HL-60 (cell line): ENCODE measurements at regions not wholly inside any gene's neighbourhood (a gene's known extent, or its start where the extent isn't known, plus 50 kb on each side); places are given as distances from the start of the nearest gene placed in this dataset.

Experiments used
- DNase-seq, 2 experiments: peaks; one replicate each; pipeline ENCODE4 v3.0.0-alpha.2; 2010 to 2020; ENCODE audit warnings: low read depth in 1 of 2, low spot score in 1 of 2
- H3K27ac ChIP-seq: fragments of 250-450 bp; sonication (Bioruptor Pico); replicated peaks from 2 replicates; pipeline ENCODE4 v1.5.1; 2020; ENCODE audit warnings: mild to moderate bottlenecking, moderate library complexity
- H3K27me3 ChIP-seq: fragments of 250-450 bp; sonication (Bioruptor Pico); 2 replicates; pipeline ENCODE4 v1.5.1; 2021; ENCODE audit warnings: mild to moderate bottlenecking, moderate library complexity; ENCODE audit not compliant: insufficient read depth, poor library complexity, severe bottlenecking
- H3K4me3 ChIP-seq: replicated peaks from 2 replicates; pipeline ENCODE4 v1.5.1; 2011; ENCODE audit warnings: mild to moderate bottlenecking, control low read depth, low read length; ENCODE audit not compliant: insufficient read depth
- GABPA ChIP-seq: IDR thresholded peaks from 2 replicates; pipeline ENCODE4 v1.6.1; 2012; ENCODE audit warnings: low read depth
- POLR2AphosphoS5 ChIP-seq: IDR thresholded peaks from 2 replicates; pipeline ENCODE4 v1.6.1; 2012; ENCODE audit warnings: low read depth
- REST ChIP-seq: IDR thresholded peaks from 2 replicates; pipeline ENCODE4 v1.6.1; 2012; ENCODE audit warnings: low read depth; ENCODE audit not compliant: insufficient replicate concordance
- SPI1 ChIP-seq: IDR thresholded peaks from 2 replicates; pipeline ENCODE4 v1.6.1; 2012; ENCODE audit warnings: low read depth, mild to moderate bottlenecking, borderline replicate concordance
- TF ChIP-seq, protein P1 (sequence below): IDR thresholded peaks from one replicate; pipeline ENCODE4 v1.5.1; 2011; ENCODE audit warnings: low read length, control low read depth, inconsistent platforms; ENCODE audit not compliant: insufficient read depth

GRCh38 chr21:16044676-16045075 lies 314.9 kb downstream of the USP25 start:
- no peak for DNase-seq
- Histone ChIP-seq H3K4me3 (no peak overlapping the region), H3K27me3 (no peaks in the 10 kb centered on the region), H3K27ac (no peak overlapping the region)
- no peak for TF ChIP-seq REST
- no peak for TF ChIP-seq GABPA

DNA sequence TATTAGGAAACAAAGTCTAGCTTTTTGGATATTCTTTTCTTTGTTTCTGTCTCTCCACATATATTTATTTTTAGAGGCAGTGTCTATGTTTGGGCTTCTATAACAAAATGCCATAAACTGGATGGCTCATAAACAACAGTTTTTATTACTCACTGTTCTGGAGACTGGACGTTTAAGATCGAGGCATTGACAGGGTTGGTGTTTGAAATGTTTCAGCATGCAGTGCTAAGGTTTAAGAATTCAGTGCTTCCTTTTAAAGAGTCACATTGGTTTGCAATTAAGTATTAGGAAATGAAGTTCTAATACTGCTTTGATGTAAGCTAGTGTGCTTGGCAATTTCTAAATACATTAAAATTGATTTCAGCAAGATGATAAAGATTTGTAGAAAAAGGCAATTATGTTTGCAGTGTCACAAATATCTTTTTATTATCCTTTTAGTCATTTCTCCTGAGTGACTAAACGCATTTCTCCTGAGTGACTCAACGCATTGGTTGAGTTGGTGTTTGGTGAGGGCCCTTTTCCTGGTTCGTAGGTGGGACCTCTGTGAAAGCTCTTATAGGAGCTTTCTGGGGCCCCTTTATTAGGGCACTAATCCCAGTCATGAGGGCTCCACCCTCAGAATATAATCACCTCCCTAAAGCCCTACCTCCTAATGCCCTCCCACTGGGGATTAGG lies 317.0 kb downstream of the USP25 start:
- no peak for TF ChIP-seq GABPA
- TF ChIP-seq REST: no peak
- TF ChIP-seq, protein P1, sequence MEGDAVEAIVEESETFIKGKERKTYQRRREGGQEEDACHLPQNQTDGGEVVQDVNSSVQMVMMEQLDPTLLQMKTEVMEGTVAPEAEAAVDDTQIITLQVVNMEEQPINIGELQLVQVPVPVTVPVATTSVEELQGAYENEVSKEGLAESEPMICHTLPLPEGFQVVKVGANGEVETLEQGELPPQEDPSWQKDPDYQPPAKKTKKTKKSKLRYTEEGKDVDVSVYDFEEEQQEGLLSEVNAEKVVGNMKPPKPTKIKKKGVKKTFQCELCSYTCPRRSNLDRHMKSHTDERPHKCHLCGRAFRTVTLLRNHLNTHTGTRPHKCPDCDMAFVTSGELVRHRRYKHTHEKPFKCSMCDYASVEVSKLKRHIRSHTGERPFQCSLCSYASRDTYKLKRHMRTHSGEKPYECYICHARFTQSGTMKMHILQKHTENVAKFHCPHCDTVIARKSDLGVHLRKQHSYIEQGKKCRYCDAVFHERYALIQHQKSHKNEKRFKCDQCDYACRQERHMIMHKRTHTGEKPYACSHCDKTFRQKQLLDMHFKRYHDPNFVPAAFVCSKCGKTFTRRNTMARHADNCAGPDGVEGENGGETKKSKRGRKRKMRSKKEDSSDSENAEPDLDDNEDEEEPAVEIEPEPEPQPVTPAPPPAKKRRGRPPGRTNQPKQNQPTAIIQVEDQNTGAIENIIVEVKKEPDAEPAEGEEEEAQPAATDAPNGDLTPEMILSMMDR: no peak
- no peak for TF ChIP-seq POLR2AphosphoS5
- no peak for TF ChIP-seq SPI1
- H3K27ac ChIP-seq: no peak overlapping the region
- no peak overlapping the region for H3K4me3 ChIP-seq
- no peak for DNase-seq
- H3K27me3 ChIP-seq: no peaks in the 10 kb centered on the region

GRCh38 chr21:16047904-16048303 lies 318.1 kb downstream of the USP25 start:
- Histone ChIP-seq H3K27ac (no peak overlapping the region), H3K4me3 (no peak overlapping the region), H3K27me3 (no peaks in the 10 kb centered on the region)
- TF ChIP-seq SPI1 (no peak), GABPA (no peak), POLR2AphosphoS5 (no peak), REST (no peak)
- TF ChIP-seq, protein P1: no peak
- no peak for DNase-seq
